ENCODE measurements at regions not wholly inside any gene's neighbourhood (a gene's known extent, or its start where the extent isn't known, plus 50 kb on each side); places are given as distances from the start of the nearest gene placed in this dataset.

DNA sequence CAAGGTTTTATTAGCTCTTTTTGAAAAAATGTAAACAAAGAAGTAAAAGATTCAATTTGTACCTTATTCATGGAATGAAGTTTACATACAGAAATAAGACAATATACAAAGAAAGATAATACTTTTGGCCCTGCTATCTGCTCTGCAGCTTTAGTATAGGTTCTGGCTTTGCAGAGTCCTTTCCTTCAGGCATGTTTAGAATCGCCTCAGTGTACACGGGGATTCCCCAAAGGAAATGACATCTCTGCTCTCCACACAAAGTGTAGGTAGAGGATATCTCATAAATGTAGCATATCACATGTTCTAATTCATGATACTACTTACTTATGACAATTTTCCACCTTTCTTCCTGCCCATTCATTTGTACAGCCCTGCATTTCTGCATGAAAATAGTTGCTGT lies 222.6 kb upstream of the DPYD start:
- no peak for DNase-seq
- Histone ChIP-seq H3K36me3 (ENCODE audit: low read depth, missing control alignments) (no peaks in the 10 kb centered on the region), H3K4me1 (no peaks in the 10 kb centered on the region), H3K27ac (no peak overlapping the region), H3K9me3 (no peaks in the 10 kb centered on the region), H3K27me3 (no peaks in the 10 kb centered on the region), H3K4me3 (no peak overlapping the region)
- WGBS, 2 donors, result 76 to 94% methylated on average over 2 of the region's 2 CpGs
- no peak for TF ChIP-seq POLR2A (IDR thresholded peaks at IDR 0.05)
- TF ChIP-seq, protein P1, sequence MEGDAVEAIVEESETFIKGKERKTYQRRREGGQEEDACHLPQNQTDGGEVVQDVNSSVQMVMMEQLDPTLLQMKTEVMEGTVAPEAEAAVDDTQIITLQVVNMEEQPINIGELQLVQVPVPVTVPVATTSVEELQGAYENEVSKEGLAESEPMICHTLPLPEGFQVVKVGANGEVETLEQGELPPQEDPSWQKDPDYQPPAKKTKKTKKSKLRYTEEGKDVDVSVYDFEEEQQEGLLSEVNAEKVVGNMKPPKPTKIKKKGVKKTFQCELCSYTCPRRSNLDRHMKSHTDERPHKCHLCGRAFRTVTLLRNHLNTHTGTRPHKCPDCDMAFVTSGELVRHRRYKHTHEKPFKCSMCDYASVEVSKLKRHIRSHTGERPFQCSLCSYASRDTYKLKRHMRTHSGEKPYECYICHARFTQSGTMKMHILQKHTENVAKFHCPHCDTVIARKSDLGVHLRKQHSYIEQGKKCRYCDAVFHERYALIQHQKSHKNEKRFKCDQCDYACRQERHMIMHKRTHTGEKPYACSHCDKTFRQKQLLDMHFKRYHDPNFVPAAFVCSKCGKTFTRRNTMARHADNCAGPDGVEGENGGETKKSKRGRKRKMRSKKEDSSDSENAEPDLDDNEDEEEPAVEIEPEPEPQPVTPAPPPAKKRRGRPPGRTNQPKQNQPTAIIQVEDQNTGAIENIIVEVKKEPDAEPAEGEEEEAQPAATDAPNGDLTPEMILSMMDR (IDR thresholded peaks at IDR 0.05), result no peak
- intact Hi-C loops (cut with DNase I; ENCODE audit: low total_unique reads), result no loop called here

DNA sequence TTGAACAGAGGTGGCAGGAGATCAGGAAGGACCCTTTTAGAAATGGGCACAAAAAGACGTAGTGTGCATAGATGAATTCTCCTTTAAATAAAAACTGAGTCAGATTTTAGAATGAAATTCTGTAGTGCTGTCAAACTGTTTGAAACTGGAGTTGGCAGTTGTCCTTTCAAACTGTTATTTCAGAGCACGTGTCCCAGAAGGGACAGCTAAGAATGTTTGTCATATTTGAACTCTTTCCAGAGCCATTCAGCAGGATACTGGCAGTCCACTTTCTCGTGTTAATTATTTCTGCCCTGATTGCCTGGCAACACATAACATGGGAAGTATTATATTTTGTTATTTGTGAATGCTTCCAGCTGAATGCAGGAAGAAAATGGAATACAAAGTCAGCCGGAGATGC lies 212.3 kb upstream of the DPYD start:
- no peaks in the 10 kb centered on the region for H3K36me3 ChIP-seq (ENCODE audit: low read depth, missing control alignments)
- DNase-seq, result no peak
- TF ChIP-seq POLR2A (IDR thresholded peaks at IDR 0.05), result no peak
- TF ChIP-seq, protein P1 (IDR thresholded peaks at IDR 0.05), result no peak
- H3K4me3 ChIP-seq, result no peak overlapping the region
- 52 to 62% methylated on average over 4 of the region's 4 CpGs for WGBS, 2 donors
- intact Hi-C loops (cut with DNase I; ENCODE audit: low total_unique reads), result no loop called here
- H3K27me3 ChIP-seq, result no peaks in the 10 kb centered on the region
- no peaks in the 10 kb centered on the region for H3K9me3 ChIP-seq
- no peaks in the 10 kb centered on the region for H3K4me1 ChIP-seq
- no peak overlapping the region for H3K27ac ChIP-seq

DNA sequence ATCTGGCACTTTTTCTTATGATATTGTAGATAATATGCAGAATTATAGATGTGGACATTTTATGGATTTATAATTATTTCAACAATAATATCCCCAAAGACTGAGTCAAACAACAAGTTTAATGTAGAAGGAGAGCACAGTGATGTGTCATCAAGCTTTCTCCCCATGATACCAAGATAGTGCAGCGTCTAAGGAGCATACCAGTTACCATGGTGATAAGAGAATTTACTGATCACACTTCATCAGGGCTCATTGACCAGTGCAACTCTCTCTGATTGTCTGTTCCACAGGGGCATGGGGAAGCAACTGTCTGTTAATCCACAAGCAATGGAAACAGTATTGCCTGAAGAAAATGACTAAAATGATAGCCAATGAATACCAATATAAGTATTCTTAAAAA lies 209.6 kb upstream of the DPYD start:
- no peak overlapping the region for H3K27ac ChIP-seq
- H3K36me3 ChIP-seq (ENCODE audit: low read depth, missing control alignments), result no peaks in the 10 kb centered on the region
- H3K9me3 ChIP-seq, result no peaks in the 10 kb centered on the region
- no peaks in the 10 kb centered on the region for H3K4me1 ChIP-seq
- intact Hi-C loops (cut with DNase I; ENCODE audit: low total_unique reads), result no loop called here
- TF ChIP-seq POLR2A (IDR thresholded peaks at IDR 0.05), result no peak
- TF ChIP-seq, protein P1 (IDR thresholded peaks at IDR 0.05), result no peak
- WGBS, 2 donors, result 74 to 85% methylated on average over 1 of the region's 1 CpG
- no peak for DNase-seq
- no peaks in the 10 kb centered on the region for H3K27me3 ChIP-seq
- no peak overlapping the region for H3K4me3 ChIP-seq

DNA sequence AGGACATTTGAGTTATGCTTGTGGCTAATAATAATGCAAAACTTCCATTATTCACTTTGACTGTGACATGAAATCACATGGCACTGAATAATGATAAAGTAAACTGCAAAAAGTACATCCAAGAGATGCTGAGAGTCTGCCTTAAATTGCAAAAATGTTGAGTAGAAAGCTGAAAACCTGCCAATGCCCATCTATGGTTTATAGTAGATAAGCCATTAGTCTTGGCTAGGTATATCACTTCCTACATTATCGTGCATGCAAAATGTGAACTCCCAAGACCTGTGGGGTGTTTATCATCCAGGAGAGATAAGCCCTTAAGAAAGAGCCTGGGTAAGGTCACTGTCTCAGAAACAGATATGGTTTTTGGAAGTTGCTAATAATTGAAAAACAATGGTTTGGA lies 208.7 kb upstream of the DPYD start:
- Histone ChIP-seq H3K9me3 (no peaks in the 10 kb centered on the region), H3K4me3 (no peak overlapping the region), H3K4me1 (no peaks in the 10 kb centered on the region), H3K27ac (no peak overlapping the region), H3K27me3 (no peaks in the 10 kb centered on the region), H3K36me3 (ENCODE audit: low read depth, missing control alignments) (no peaks in the 10 kb centered on the region)
- intact Hi-C loops (cut with DNase I; ENCODE audit: low total_unique reads), result no loop called here
- no peak for TF ChIP-seq POLR2A (IDR thresholded peaks at IDR 0.05)
- TF ChIP-seq, protein P1 (IDR thresholded peaks at IDR 0.05), result no peak
- no peak for DNase-seq
- WGBS, 2 donors, result 10 to 21% methylated on average over 1 of the region's 1 CpG

DNA sequence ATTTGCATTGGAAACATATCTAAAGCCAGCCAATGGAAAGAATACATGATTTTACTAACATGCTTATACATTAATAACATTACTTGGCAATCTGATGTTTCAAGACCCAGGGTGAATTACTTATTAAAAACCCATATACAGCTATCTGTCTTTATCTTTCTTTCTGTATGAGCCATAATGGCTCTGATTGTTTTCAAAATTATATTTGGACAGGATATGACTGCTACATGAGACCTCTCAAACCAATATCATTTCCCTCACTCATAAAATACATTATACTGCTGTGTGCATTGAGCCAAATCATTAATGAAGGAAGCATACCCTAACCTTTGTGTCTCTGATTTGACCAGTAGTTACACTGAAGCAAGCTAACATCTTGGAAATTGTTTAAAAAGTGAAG lies 205.9 kb upstream of the DPYD start:
- H3K4me3 ChIP-seq, result no peak overlapping the region
- DNase-seq, result no peak
- H3K27me3 ChIP-seq, result no peaks in the 10 kb centered on the region
- H3K27ac ChIP-seq, result no peak overlapping the region
- no peaks in the 10 kb centered on the region for H3K4me1 ChIP-seq
- H3K9me3 ChIP-seq, result no peaks in the 10 kb centered on the region
- no peaks in the 10 kb centered on the region for H3K36me3 ChIP-seq (ENCODE audit: low read depth, missing control alignments)
- TF ChIP-seq POLR2A (IDR thresholded peaks at IDR 0.05), result no peak
- TF ChIP-seq, protein P1 (IDR thresholded peaks at IDR 0.05), result no peak
- intact Hi-C loops (cut with DNase I; ENCODE audit: low total_unique reads), result no loop called here
